ENCODE measurements at regions not wholly inside any gene's neighbourhood (a gene's known extent, or its start where the extent isn't known, plus 50 kb on each side); places are given as distances from the start of the nearest gene placed in this dataset.

GRCh38 chr2:189291460-189291859, 111.9 kb upstream of the COL5A2 start:
- H3K4me1 ChIP-seq, result no peaks in the 10 kb centered on the region
- no peak for TF ChIP-seq CTCF (IDR thresholded peaks at IDR 0.05)
- intact Hi-C loops (cut with DNase I), result no loop called here
- DNase-seq (no peak), ATAC-seq (no peak)
- no peak overlapping the region for H3K27ac ChIP-seq
- H3K27me3 ChIP-seq (ENCODE audit: low read depth), result no peaks in the 10 kb centered on the region
- H3K4me3 ChIP-seq, result no peak overlapping the region
- no peaks in the 10 kb centered on the region for H3K36me3 ChIP-seq
- H3K9me3 ChIP-seq, result no peaks in the 10 kb centered on the region

- H3K4me1 ChIP-seq, result no peaks in the 10 kb centered on the region
- H3K36me3 ChIP-seq, result no peaks in the 10 kb centered on the region
- no peak for DNase-seq
- intact Hi-C loops (cut with DNase I), result no loop called here
- H3K4me3 ChIP-seq, result no peak overlapping the region
- TF ChIP-seq CTCF (IDR thresholded peaks at IDR 0.05), result no peak
- H3K27me3 ChIP-seq (ENCODE audit: low read depth), result no peaks in the 10 kb centered on the region
- no peaks in the 10 kb centered on the region for H3K9me3 ChIP-seq
- H3K27ac ChIP-seq, result no peak overlapping the region
- no peak for ATAC-seq
Observed at GRCh38 chr2:189293164-189293563, 113.6 kb upstream of the COL5A2 start.

- TF ChIP-seq CTCF (IDR thresholded peaks at IDR 0.05), result no peak
- intact Hi-C loops (cut with DNase I), result no loop called here
- H3K36me3 ChIP-seq, result no peaks in the 10 kb centered on the region
- no peaks in the 10 kb centered on the region for H3K27me3 ChIP-seq (ENCODE audit: low read depth)
- ATAC-seq (no peak), DNase-seq (no peak)
- no peak overlapping the region for H3K4me3 ChIP-seq
- no peak overlapping the region for H3K27ac ChIP-seq
- H3K4me1 ChIP-seq, result no peaks in the 10 kb centered on the region
- no peaks in the 10 kb centered on the region for H3K9me3 ChIP-seq
Observed at GRCh38 chr2:189297446-189297845, 117.9 kb upstream of the COL5A2 start.

- DNase-seq, result no peak
- no peak for TF ChIP-seq CTCF (IDR thresholded peaks at IDR 0.05)
- Histone ChIP-seq H3K27me3 (ENCODE audit: low read depth) (no peaks in the 10 kb centered on the region), H3K4me3 (no peak overlapping the region), H3K4me1 (no peaks in the 10 kb centered on the region), H3K36me3 (no peaks in the 10 kb centered on the region), H3K27ac (no peak overlapping the region), H3K9me3 (no peaks in the 10 kb centered on the region)
- ATAC-seq, result no peak
- intact Hi-C loops (cut with DNase I), result no loop called here
Observed at GRCh38 chr2:189298038-189298437, 118.5 kb upstream of the COL5A2 start.

GRCh38 chr2:189298481-189298880, 118.9 kb upstream of the COL5A2 start:
- intact Hi-C loops (cut with DNase I), result no loop called here
- no peak for ATAC-seq
- no peak for TF ChIP-seq CTCF (IDR thresholded peaks at IDR 0.05)

GRCh38 chr2:189299974-189300373, 120.4 kb upstream of the COL5A2 start:
- Histone ChIP-seq H3K27ac (no peak overlapping the region), H3K9me3 (no peaks in the 10 kb centered on the region), H3K4me3 (no peak overlapping the region), H3K27me3 (ENCODE audit: low read depth) (no peaks in the 10 kb centered on the region), H3K36me3 (no peaks in the 10 kb centered on the region), H3K4me1 (no peaks in the 10 kb centered on the region)
- ATAC-seq (no peak), DNase-seq (no peak)
- TF ChIP-seq CTCF (IDR thresholded peaks at IDR 0.05), result no peak
- intact Hi-C loops (cut with DNase I), result no loop called here

More at GRCh38 chr2:189298481-189298880, 118.9 kb upstream of the COL5A2 start:
- no peak overlapping the region for H3K4me3 ChIP-seq
- H3K4me1 ChIP-seq, result no peaks in the 10 kb centered on the region
- DNase-seq, result no peak
- H3K36me3 ChIP-seq, result no peaks in the 10 kb centered on the region
- no peaks in the 10 kb centered on the region for H3K9me3 ChIP-seq
- no peaks in the 10 kb centered on the region for H3K27me3 ChIP-seq (ENCODE audit: low read depth)
- H3K27ac ChIP-seq, result no peak overlapping the region

Measured in lower lobe of right lung (tissue), 2 donors.